GM21529 (cell line): ENCODE measurements at regions not wholly inside any gene's neighbourhood (a gene's known extent, or its start where the extent isn't known, plus 50 kb on each side); places are given as distances from the start of the nearest gene placed in this dataset.

ENCODE experiments used
- ATAC-seq: cut with Tn5 transposase; IDR thresholded peaks from one replicate; pipeline ENCODE4 v1.9.1; 2021; ENCODE audit not compliant: unreplicated experiment

DNA sequence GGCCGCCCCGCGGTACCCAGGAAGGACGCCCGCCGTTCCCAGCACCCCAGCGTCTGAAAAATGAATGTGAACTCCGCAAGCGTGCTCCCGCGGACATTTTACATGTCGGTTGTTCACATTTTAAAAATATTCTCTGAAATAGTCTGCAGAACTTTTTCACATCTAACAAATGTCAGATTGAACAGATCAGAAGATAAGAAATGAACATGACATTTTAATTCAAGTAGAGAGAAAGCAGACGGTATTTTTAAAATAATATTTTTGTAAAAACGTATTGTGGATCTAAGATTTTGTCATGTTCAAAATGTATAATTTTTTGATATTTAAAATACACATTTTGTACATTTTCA is 101.8 kb upstream of the DIO3 start:
- no peak for ATAC-seq

- ATAC-seq = no peak
These were observed 100.8 kb upstream of the DIO3 start for GRCh38 chr14:101460521-101460920.

GRCh38 chr14:101460986-101461750 is 100.1 kb upstream of the DIO3 start:
- ATAC-seq = no peak

DNA sequence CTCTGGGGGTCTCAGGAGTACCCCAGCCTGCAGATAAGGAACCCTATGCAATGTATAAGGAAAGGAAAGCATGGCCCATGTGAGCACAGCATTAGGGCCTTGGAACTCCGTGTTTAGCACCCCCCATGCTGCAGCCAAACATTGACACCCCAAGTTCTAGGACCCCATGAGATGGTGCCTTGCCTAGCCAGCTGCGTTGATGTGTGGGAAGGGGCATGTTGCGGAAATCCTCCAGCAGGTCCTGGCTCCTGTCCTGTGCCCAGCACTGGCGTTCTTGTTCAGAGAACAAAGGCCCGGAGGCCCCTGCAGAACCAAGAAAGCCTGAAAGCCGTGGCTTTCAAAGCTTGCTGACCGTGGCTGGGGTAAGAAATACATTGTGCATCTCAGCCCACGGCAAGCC is 99.4 kb upstream of the DIO3 start:
- ATAC-seq = no peak

DNA sequence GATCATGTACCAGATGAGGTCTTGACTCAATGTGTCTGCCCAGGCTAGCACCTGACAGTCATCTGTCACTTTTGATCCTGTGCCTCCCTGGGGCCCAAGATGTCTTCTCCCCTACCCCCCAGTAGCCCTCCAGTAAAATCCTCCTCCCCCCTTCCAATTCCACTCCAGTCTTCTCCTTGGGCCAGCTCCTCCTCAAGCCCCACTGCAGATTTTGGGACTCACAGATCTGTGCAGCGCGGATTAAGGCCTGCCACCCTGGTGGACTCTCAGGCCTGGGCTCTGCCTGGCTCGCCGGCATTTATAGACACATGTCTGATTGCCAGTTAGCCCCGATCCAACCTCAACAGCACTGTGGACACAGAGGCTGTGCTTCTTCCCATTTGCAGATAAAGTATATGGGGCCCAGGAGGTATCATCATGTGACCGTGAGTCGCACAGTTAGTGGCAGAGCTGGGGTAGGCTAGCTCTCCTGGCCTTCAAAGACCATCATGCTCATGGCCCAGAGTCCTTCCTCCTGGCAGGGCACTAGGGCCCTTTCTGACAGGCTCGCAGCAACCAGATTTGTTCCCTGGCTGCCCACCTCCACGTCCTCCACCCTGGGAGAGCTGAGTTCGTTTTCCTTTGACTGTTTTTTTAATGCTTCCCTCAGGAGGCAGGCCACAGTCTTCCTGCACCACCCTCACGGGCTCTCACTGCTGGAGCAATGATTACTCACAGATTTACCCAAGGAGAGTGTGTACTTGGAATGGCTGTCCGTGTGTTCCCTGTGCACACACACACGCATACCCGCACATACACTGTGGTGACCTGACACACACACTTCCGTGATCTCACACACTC is 98.3 kb upstream of the DIO3 start:
- no peak for ATAC-seq

GRCh38 chr14:101463566-101464171 is 97.6 kb upstream of the DIO3 start:
- ATAC-seq = no peak

GRCh38 chr14:101464310-101464983 is 96.8 kb upstream of the DIO3 start:
- ATAC-seq = no peak

- no peak for ATAC-seq
These were observed 96.1 kb upstream of the DIO3 start for GRCh38 chr14:101464984-101465794.

DNA sequence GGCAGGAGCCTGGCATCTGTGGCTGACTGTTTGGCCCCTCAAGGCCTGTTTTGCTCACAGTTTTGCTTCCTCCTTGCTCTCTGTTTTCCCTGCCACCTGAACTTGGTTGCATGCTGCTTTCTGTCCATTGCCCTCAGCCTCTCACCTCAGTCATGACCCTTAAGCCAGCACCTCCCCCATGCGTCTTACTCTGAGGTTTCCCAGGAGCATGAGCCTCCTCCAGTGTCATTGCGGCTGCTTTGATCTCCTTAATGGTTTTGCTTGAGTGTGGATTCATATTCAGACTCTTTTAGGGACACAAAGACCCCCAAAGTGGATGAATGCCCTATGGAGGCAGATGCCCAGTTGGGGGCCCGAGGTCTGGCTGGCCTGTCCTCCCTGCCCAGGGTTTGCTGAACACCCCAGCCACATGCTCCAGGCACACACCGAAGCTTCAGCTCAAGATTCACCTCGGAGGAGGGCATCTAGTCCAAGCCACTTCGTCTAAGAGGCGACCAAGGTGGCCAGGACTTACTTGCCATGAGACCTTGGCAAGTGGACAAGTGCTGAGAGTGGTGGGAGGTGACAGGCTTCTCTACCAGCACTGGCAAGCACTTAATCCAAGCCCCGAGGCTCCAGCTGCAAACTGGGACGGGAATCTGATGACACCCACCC is 95.4 kb upstream of the DIO3 start:
- ATAC-seq = no peak

- ATAC-seq = no peak
These were observed 94.7 kb upstream of the DIO3 start for GRCh38 chr14:101466456-101467180.

GRCh38 chr14:101467181-101467926 is 93.9 kb upstream of the DIO3 start:
- no peak for ATAC-seq

- no peak for ATAC-seq
These were observed 91.7 kb upstream of the DIO3 start for GRCh38 chr14:101469382-101470247.

DNA sequence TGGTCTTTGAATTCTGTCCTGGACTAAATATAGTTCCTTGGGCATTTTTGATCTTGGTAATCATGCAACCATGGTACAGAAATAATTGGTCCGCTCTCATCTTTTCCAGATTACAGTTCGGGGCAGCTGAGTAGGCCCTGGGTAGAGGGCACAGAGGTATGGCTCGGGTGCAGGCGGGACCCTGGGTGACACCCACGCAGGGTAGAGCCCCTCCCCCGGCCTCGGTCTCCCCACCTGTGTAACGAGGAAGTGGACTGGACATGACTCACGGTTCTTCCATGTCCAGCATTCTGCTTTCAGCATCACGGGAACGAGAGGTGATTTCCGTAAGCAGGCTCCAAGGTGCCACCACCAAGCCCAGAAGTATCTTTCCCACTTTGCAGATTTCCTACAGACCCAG is 91.0 kb upstream of the DIO3 start:
- no peak for ATAC-seq

DNA sequence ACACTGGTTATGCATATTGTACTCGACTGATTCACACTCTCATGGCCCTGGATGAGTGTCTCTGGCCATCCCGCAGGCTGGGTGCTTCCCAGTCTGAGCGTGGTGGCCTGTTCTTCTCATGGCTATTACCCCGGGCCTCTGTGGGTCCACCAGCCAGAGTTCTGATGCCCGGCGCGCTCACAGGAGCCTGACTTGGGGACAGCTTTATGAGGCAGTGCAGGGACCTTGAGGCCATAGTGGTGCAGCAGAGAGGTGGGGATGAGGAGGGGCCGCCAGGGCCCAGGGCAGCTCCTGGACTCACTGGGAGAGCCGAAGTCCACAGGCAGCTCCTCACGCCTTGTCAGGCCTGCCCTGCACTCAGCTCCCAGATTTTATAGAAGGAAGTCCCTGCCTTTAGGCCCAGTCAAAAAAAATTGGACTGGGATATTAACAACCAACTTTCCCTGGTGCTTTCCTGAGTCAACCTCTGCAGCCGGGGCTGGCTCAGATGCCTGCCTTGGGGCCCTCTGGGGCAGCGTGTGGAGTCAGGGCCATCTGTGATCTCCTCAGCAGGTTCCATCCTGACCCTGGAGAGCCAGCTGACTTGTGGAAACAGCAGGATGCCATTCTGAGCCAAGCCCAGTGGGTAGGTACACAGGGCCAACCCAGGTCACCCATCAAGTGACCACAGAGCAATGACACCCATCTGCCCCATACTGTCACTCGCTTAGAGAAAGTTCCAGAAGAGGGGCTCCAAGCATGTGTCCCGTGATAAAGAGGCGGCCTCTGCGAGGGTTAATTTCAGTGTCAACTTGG is 89.4 kb upstream of the DIO3 start:
- no peak for ATAC-seq

DNA sequence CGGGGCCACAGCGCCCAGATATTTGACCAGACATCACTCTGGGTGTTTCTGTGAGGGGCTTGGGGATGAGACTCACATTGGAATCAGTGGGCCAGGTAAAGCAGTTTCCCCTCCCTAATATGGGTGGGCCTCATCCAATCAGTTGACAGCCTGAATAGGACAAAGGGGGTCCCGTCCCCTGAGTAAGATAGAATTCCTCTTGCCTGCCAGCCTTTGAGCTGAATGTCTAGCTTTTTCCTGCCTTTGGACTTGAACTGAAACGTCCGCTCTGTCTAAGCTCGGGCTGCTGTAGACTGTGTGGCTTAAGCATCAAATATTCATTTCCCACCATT is 88.8 kb upstream of the DIO3 start:
- ATAC-seq = no peak

DNA sequence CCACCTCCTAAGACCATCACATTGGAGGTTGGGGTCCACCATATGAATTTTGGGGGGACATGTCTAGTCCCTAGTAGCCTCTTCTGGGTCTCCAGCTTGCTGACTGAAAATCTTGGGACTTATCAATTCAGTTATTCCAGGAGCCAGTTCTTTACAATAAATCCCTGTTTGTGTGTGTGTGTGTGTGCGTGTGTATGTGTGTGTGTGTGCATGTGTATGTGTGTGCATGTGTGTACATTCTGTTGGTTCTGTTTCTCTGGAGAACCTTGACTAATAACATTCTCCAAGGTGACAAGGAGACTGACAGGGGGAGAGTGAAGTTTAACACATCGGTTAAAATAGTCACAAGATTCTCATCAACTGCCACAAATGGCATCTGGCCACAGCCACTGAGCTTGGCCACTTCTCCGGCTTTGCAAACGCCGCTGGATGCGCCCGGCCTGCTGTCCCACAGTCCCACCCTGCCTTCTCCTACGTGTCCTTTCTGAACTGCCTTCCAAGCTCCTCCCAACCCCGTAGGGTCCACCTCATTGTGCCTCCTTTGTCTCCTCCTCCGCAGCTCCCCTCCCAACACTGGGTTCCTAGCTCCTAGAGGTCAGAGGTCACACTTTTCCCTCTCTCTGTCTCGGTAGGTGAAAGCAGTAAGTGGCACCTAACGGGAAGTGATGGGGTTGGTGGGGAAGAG is 88.1 kb upstream of the DIO3 start:
- no peak for ATAC-seq
